ENCODE measurements at regions not wholly inside any gene's neighbourhood (a gene's known extent, or its start where the extent isn't known, plus 50 kb on each side); places are given as distances from the start of the nearest gene placed in this dataset.

DNA sequence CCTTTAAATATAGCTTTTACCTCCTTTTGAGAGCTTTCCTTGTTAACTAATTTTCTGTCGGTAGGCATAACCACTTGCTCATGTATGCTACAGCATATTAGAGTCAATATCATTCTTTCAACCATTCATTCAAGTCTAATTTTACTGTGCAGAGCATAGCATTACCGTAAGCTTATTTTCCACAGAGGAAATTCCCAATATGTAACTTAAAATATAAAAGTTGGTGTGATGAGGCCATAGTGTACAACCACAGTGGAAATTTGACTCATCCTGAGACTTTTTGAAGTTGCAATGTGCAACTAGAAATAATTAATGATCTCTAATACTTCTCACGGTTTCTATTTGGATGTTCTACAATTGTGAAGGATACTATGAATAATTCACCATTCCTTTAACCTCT, 80.6 kb upstream of the KLF6 start:
- no peak for TF ChIP-seq EP300 (IDR thresholded peaks at IDR 0.05)
- TF ChIP-seq, protein P1, sequence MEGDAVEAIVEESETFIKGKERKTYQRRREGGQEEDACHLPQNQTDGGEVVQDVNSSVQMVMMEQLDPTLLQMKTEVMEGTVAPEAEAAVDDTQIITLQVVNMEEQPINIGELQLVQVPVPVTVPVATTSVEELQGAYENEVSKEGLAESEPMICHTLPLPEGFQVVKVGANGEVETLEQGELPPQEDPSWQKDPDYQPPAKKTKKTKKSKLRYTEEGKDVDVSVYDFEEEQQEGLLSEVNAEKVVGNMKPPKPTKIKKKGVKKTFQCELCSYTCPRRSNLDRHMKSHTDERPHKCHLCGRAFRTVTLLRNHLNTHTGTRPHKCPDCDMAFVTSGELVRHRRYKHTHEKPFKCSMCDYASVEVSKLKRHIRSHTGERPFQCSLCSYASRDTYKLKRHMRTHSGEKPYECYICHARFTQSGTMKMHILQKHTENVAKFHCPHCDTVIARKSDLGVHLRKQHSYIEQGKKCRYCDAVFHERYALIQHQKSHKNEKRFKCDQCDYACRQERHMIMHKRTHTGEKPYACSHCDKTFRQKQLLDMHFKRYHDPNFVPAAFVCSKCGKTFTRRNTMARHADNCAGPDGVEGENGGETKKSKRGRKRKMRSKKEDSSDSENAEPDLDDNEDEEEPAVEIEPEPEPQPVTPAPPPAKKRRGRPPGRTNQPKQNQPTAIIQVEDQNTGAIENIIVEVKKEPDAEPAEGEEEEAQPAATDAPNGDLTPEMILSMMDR (IDR thresholded peaks at IDR 0.05): no peak
- no peak for TF ChIP-seq POLR2A (IDR thresholded peaks at IDR 0.05)

Measured in sigmoid colon (tissue), 4 donors.